Left forelimb (tissue), 1 donor: ENCODE measurements at regions not wholly inside any gene's neighbourhood (a gene's known extent, or its start where the extent isn't known, plus 50 kb on each side); places are given as distances from the start of the nearest gene placed in this dataset.
"Not testable (repeated sequence)": the region's sequence is repeated elsewhere in the genome, so short reads cannot be mapped to it uniquely, and the experiment has no call there.

Experiments used
- DNase-seq: peaks from one replicate; pipeline ENCODE4 v3.0.0-alpha.2; 2018; ENCODE audit warnings: low spot score

DNA sequence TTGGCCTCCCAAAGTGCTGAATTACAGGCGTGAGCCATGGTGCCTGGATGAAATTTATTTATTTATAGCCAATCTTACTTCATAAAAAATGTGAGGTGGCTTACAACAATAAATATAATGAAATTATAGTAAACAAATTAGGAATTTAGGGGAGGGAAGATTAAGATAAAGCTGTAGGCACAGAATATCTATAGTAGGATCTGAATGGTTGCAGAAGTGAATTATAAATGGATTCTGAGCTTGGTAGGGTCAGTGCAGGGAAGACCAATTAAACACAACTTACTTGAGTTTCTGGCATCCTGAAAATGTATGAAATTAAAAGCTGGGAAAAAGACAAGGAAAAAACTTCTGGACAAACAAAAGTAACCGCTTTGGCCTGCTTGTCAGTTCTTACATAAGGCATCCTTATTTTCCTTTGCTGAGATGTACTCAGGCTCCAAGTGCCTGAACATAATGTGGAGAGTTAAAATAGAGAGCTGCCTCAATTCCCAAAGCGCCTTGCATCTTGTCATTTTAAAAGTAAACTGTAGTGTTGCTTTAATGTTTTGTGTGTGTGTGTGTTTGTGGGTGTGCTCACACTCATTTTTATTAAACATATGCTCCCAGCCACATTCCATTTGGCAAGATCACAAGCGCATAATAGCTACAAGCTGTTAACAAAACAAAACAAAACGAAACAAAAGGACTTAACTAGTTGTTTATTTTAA, 247.3 kb downstream of the S1PR1 start:
- DNase-seq = no peak

- DNase-seq = no peak
Measured at GRCh38 chr1:101484689-101485338, 248.0 kb downstream of the S1PR1 start.

- DNase-seq = no peak
Measured at GRCh38 chr1:101485712-101486111, 248.9 kb downstream of the S1PR1 start.

GRCh38 chr1:101492144-101492543, 255.3 kb downstream of the S1PR1 start:
- not testable (repeated sequence) for DNase-seq

- not testable (repeated sequence) for DNase-seq
Measured at GRCh38 chr1:101493920-101494319, 257.1 kb downstream of the S1PR1 start.

GRCh38 chr1:101496109-101496508, 259.3 kb downstream of the S1PR1 start:
- DNase-seq = no peak

DNA sequence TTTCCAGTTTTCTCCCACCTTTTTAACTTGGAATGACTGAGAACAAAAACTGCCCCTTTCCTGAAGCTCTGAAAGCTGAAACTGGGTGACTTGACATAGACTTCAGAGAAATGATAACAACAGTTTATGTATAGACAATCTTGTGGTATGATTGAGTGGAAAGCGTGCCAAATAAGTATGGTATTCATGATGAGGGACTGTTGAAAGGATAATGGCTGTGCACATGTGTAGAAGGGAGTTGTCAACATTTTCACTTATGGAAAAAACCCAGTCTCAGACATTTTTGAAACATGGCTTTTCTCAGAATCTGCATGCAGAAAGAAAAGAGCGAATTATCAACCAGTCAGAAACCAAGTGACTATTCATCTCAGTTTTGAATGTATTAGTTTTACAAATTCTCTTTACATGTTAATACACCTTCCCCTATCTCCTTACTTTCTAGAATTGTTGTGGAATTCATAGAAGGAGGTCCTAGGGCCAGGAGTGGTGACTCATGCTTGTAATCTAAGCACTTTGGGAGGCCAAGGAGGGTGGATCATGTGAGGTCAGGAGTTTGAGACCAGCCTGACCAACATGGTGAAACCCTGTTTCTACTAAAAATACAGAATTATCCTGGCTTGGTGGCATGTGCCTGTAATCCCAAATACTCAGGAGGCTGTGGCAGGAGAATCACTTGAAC, 261.2 kb downstream of the S1PR1 start:
- no peak for DNase-seq

- DNase-seq = not testable (repeated sequence)
Measured at GRCh38 chr1:101504106-101504505, 267.3 kb downstream of the S1PR1 start.

DNA sequence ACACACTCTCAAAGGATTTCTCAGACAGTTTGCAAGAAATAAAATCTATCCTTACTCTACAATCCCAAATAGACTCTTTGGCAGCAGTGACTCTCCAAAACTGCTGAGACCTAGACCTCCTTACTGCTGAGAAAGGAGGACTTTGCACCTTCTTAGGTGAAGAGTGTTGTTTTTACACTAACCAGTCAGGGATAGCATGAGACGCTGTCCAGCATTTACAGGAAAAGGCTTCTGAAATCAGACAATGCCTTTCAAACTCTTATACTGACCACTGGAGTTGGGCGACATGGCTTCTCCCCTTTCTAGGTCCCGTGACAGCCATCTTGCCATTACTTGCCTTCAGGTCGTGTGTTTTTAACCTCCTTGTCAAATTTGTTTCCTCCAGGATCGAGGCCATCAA, 268.4 kb downstream of the S1PR1 start:
- not testable (repeated sequence) for DNase-seq

DNA sequence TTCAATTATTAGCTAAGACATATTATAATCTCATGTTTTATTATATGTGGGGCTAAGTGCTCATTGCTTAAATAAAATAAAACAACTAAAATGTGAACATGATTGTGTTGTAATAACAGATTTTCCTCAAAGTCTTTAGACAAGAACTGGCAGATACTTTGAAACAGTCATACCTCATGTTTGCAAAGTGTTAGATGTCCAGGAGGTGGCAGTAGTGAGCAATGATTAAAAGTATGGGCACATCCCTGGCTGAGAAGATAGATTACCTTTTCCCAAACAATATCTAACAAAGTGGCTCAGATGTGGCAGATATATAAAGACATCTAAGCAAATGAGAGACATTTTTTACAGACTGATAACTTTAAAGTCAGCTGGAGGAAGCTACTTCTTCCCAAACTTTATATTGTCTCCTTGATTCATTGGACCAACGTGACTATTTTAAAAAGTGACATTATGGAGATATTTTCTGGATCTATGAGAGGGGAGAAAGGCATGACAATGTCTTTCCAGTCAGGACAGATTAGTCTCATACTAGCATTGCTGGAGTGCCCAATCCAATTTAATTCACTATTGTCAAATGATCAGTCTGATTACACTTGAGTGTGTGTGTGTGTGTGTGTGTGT, 269.8 kb downstream of the S1PR1 start:
- DNase-seq = no peak

GRCh38 chr1:101507547-101507971, 270.7 kb downstream of the S1PR1 start:
- no peak for DNase-seq

DNA sequence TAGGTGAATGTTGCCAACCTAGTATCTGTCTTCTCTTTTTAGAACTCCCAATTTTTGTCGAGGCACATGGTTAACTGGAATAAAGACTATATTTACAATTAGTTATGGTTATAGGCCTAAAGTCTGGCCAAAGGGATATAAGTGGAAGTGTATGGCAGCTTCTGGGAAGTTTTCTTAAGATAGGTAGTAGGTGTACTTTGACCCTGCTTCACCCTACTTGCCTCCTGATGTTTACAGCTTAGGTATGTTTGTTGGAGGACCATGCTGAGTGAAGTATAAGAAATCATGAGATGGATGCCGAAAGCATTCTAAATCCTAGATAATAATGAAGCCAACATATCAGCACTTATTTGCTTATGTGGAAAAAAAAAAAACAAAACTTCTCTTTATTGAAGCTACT, 272.1 kb downstream of the S1PR1 start:
- no peak for DNase-seq

DNA sequence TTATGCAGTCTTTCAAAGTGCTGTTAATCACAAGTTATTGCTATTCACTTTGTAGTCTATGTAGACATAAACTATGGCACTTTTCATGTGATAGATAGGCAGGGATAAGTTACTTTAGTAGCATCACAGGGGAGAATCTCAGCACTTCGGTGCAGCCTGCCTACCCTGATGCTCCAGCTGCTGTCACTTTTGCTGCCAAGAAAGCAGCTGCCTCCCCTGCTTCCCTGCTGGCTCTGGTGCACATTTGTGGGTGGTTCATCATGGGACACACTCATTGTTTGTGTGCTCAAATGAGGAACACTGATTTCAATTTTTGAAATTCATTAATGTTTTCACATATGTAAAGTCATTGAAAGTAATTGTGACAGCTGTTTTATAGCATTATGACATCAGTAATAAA, 272.6 kb downstream of the S1PR1 start:
- DNase-seq = no peak

GRCh38 chr1:101511202-101511891, 274.5 kb downstream of the S1PR1 start:
- DNase-seq = no peak

DNA sequence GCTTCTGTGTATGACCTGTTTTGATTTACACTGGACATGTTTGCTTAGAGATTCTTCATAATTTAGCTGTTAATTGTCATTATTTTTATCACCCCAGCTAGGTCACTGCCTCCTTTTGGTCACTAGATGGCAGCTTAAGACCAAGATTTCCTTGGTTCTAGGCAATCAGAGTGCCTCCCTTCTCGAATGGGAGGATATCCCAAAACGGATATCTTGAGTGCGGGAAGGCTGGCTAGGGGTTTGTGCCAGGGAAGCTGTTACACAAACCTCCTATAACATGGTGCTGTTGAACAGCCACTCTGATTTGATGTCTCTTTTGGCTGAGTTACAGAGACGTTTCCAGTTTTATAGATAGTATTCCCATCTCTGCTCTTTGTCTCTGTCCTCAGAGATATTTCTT, 283.5 kb downstream of the S1PR1 start:
- no peak for DNase-seq

GRCh38 chr1:101522486-101522885, 285.7 kb downstream of the S1PR1 start:
- no peak for DNase-seq

GRCh38 chr1:101526813-101527212, 290.0 kb downstream of the S1PR1 start:
- no peak for DNase-seq

GRCh38 chr1:101532377-101532776, 295.6 kb downstream of the S1PR1 start:
- no peak for DNase-seq

GRCh38 chr1:101540161-101540560, 303.3 kb downstream of the S1PR1 start:
- DNase-seq = no peak

DNA sequence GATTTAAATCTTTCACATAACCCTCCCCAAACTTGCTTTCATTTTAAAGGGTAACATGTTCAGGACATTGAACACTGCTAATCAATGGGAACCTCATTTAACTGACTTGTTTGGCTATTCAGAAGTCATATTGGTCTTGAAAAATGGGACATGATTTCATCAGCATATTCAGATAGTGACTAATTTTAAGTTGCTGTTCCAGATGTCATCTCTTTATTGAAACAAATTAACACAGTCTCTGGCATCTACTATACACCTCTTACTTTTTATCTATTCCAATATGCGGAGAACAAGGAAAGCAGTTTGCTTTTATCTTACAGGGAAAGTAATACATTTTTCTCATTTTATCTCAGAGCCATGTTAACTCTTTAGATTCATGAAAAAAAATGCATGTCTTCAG, 310.1 kb downstream of the S1PR1 start:
- no peak for DNase-seq

GRCh38 chr1:101547357-101547756, 310.5 kb downstream of the S1PR1 start:
- DNase-seq = no peak

GRCh38 chr1:101548376-101548775, 311.6 kb downstream of the S1PR1 start:
- no peak for DNase-seq
